ENCODE measurements at regions not wholly inside any gene's neighbourhood (a gene's known extent, or its start where the extent isn't known, plus 50 kb on each side); places are given as distances from the start of the nearest gene placed in this dataset.

DNA sequence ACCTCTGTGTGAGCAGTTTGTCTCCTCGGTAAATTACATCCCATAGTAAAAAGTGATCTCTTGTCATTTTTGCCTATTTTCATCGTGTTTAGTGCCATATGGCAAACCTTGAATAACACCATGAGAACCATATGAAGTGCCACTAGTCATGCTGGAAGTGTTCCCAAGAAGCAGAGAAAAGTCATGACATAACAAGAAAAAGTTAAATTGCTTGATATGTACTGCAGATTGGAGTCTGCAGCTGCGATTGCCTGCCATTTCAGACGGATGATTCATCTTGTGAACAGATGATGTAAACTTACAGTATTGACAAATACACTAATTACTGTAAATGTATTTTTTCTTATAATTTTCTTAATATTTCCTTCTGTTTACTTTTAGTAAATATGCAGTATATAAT, 846.7 kb downstream of the BCL11A start:
- no peak for DNase-seq

DNA sequence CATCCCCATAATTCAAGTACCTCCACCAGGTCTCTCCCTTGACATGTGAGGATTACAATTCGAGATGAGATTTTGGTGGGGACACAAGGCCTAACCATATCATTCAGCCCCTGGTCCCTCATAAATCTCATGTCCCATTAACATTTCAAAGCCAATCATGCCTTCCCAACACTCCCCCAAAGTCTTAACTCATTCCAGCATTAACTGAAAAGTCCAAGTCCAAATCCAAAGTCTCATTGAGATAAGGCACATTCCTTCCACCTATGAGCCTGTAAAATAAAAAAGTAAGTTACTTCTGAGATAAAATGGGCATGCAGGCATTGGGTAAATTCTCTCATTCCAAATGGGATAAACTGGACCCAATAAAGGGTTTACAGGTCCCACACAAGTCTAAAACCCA, 849.7 kb downstream of the BCL11A start:
- DNase-seq, result no peak

DNA sequence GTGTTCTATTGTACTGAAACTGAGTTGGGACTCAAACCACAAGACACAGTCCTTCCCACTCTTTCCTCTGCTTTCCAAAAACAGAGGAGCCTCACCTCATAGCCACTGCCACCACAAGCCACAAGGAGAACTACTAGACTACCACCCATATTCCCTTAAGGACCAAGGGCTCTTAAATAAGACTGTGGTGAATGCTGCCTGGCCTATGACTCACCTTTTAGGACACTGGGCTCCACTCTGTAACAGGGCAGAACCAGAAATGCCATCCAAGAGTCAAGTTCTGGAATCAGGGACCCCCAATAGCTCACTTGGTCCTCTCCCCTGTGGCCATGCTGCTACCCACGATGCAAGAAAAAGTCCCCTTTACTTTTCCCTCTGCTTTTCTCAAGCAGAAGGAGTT, 851.4 kb downstream of the BCL11A start:
- no peak for DNase-seq

DNA sequence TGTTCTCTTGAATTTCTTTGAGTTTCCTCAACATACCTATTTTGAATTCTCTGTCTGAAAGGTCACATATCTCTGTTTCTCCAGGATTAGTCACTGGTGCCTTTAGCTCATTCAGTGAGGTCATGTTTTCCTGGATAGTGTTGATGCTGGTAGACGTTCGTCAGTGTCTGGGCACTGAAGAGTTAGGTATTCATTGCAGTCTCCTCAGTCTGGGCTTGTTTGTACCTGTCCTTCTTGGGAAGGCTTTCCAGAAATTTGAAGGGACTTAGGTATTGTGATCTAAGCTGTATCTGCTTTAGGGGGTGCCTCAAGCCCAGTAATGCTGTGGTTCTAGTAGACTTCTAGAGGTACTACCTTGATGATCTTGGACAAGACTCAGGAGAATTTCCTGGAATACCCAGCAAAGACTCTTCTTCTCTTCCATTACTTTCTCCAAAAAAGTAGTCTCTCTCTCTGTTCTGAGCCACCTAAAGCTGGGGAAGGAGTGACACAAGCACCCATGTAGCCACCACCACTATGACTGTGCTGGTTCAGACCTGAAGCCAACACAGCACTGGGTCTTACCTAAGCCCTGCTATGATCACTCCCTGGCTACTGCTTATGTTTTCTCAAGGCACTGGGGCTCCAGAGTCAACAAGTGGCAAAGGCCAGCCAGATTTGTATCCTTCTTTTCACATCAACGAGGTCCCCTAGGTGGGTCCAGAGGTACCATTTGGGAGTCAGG, 852.0 kb downstream of the BCL11A start:
- no peak for DNase-seq

DNA sequence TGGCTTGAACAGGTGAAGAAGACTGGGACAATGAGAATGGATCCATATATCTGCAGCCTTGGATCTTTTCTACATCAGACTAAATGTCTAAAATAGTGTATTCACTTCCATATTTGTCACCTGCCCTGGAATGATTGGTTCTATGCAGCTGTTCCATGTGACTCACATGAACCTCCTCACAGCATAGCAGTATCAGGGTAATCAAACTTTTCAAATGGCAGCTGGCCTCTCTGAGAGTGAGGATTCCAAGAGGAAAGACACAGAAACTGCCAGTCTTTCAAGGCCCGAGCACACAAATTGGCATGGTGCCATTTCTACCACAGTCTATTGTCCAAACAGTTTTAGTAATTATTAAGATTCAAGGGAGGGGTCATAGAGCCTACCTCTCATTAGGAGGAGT, 859.3 kb downstream of the BCL11A start:
- no peak for DNase-seq

DNA sequence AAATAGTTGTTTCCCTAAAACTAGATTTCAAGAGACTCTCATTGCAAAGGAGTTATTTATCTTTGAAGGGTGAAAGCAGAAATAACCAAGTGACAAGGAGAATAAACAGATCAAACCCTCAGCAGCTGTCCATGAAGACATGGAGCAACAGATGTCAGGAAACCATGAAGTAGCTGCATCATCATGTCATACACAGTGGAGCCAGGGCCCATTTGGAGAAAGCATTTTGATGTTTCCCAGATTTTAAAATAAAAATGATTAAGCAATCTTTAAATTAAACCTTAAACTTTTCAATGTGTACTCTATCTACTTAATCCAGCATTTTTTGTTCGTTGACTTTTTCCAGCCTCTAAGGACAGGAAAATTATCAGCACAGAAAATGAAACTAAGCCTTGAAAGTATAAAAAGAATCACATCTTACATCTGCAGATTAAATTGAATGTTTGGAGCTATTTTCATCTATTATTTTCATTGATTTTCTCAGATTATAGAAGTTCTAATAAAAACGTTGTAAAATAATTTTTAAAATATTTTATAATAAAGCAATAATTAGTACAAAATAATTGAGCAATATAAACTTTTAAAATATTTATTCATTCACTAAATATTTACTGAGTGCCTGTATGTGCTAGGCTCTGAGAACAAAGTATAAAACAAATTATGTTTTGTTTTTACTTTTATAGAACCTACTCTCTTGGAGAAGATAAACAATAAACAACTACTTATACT, 860.1 kb downstream of the BCL11A start:
- no peak for DNase-seq

DNA sequence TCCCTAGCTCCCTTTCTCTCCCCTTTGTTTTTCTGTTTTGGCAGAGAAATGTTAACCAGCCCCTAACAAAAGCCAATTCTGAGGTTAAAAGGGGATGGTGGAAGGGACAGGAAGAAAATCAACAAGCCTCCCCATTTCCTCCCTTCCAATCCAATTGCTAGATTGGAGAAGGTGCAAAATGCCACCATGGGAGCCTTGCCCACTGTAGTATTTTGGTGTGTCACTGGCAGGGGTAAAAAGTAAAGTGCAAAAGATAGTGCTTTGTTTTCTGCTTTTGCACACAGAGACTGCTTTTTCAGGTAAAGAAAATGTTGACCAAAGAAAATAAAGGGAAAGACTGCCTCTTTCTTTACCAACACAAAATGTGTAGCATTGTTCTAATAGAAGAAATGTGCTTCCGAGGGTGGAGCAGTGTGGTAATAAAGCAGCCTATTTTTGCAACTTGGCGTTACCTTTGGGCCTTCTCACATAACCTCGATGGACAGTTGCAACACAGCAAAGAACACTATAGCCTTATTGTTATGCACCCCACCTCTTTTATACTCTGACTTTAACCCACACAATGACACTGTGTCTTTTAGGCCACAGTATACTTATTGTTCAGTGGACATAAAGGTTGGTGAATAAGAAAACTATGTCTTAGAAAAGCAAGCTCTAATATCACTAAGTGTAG, 861.8 kb downstream of the BCL11A start:
- no peak for DNase-seq

DNA sequence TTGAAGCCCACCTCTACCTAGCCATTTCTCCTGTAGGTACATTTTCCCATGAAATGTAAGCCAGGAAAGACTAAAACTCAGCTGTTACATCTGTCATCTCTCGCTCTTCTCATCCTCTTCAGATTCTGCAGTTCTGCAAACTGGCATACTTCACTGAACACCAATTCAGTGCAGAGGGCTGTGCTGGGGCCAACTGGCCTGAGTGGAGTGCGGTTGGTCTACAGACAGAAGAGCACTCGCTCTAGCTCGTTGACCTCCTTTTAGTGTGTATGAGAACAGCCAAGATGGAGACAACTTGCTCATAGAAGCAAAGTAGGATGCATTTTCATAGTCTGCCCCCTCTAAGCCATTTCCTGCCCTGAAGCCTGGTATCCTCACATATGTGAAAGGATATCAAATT, 862.6 kb downstream of the BCL11A start:
- no peak for DNase-seq

DNA sequence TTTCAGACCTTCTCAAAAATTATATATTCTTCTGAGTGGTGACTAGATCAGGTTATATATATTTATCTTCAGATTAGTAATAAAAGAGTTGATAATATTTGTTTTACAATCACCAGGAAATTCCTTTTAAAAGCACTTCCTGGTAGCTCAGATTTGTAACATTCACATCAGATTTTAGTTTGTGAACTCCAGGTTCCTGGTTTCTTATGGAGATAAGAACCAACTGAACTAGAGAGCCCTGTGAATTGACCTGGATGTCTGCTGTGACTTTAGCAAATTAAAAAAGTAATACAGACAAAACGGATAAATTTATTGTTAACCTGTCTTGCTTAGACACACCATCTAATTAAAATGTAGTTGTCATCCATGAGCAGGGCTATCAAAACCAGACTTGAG, 868.7 kb downstream of the BCL11A start:
- no peak for DNase-seq

DNA sequence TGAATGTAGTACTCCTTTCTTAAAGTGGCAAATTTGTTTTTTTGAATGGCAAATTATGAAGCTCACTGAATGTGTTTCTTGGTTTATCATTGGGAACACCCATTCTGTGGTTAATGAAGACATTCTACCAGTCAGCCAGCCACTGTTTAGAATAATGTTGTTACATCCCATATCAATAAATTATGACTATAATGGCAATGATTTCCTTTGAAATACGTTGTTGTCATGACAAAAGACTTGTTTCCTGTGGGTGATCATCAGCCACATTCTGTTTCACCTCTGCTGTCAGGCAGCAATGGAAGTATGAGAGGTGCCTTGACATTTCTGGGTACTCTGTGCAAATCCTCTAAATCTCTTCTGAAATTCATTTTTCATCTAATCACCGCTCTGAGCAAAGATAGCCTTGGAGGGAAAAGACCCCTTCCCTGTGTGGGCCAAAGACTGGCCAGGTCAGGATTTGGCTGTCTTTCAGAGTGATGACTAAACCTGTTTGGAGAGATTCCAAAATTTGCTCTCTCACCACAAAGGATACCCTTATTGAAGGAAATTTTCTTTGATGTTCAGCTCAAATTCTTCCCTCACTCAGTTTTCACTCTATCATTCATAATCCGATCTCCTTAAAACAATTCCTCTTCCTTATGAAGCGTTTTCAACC, 869.2 kb downstream of the BCL11A start:
- DNase-seq, result no peak

DNA sequence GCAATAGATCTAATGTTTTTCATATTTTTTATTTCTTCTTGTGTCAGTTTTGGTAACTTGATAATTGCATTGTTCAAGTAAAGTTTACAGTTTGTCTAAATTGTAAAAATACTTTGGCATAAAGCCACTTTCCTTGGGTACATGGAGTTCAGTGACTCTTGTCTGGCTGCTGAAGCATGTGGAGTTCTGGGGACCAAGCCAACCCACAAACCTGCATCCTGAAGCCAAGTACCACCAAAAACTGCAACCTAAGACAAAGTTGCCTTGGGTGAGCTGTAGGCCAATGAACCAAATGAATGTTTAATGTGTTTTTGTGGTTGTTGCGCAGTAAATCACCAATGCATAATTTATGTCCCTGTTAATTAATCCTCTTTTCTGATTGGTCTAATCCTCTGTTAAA, 872.6 kb downstream of the BCL11A start:
- DNase-seq, result no peak

DNA sequence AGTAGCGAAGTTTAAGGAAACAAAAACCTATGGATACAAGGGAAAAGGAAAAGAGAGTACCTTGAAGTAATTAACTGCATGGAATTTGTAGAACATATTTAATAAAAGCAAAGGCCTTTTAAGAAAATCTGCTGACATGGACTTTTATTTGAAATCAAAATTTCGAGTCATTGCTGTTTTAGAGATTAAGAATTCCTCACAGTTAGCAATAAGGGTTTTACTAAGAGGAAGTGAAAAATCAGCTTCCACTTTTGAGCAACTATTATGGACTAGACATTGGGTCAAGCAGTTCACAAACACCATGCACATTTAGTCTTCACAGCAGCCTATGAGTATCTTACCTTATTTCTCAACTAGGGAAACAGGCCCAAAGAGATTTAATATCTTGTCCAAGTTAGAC, 876.3 kb downstream of the BCL11A start:
- peak; percentile 45 for DNase-seq

DNA sequence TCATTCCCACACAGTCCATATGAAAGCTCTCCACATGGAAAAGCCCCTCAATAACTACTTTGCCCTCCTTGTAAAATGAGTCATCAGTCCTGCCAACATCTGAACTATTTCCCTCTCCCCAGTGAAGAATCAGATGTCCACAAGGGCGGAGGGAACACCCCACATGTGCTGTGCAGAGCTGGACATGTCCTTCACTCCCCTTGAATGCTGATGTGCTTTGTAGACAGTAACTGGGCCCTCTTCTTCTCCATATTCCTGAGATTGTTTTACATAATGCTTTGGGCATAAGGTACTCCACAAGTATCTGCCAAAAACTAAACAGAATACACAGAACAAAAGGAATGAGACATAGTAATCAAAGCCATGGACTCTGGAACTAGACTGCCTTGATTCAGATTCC, 879.4 kb downstream of the BCL11A start:
- no peak for DNase-seq

DNA sequence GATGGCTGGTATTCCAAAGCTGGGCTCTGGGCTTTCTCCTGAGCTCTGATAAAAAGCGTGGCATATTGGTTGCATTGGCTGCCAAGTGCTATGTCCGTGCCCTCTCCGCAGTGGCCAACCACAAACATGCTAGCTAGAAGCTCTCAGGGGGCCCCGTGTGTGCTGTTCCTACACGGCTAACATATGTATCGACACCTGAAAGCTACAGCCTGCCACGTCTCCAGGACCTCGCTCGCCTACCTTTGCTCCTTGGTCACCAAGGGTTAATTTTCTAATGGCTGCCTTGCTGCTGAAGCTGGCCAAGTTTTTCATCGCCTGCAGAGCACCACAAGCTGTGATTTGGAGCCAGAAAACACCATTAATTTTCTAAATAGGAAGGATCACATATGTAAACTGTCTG, 888.4 kb downstream of the BCL11A start:
- no peak for DNase-seq

DNA sequence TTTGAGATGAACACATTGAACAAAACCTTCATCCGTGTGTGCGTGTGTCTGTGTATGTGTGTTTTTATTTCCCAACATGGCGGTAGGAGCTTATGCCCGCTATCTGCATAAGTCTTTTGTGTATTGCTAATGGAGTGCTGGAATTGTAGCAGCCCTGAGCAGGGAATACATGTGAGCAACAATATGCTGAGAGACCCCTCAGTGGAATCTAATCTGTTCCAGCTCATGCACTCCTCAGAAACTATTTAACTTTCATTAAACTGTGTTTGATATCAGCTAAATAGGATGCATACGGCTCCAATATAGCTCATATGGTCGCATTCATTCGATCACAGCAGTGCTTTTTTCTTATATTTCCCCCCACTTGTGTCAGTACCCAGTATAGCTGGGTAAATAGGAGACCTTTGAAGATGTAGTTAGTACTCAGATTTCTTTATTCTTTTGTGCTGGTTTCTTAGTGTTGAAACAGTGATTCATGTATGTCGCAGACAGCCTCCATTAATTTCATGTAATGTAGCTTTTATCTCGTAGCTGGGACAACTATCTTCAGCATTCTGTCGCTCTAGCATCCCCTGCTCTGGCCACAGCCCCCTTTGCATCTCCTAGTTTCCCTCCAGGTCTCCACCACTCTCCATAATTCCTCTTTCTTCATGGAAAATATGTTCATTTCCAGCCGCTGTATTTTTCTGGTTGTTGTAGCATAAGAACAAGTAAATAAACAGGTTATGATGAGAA, 891.2 kb downstream of the BCL11A start:
- no peak for DNase-seq

DNA sequence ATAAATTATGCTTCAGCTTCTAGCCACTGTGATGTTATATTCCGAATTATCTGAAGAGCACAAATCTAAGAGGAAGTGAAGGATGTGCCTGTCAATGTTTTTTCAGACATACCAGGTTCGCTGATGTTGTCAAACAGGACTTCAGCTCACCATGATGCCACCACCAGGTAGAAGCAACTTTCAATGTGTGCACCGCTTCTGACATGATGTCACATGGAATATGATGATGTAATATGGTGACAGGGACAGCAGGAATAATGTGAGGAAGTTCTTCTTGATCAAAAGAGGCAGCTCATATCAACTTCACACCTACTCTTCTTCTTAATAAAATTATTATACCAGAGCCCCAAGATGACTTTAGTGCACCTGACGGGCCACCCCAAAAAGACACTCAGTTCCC, 893.2 kb downstream of the BCL11A start:
- DNase-seq, result no peak

DNA sequence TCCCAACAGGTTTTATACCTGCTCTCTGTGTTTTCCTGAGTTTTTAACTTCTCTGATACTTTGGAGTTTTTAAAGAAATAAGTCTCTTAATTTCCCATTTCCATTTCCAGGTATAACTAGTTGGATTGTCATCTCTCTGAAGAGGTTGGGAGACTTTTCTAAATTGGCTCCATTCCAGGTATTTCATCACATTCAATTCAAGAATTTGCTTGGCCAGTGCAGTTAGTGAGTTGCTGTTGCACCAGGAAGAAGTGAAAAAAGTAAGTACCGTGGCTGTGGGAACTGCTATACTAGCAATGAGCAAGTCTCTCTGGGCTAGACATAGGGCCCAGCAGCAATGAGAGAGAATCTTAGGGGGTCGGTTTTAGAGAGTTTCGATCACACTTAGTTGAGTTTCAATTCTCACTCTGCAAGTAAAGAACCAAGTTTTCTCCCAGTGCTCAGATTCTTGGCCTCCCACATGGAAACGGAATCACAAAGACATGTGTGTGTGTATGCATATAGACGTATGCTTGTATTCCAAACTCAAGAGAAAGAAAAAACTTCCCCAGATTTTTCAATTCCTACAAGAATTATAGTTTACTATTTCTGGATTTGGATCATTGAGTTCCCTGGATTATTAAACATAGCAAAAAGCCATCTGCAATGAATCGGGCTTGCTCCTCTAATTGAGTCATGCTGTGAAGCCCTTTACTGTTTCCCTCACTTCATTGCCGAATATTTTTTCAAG, 894.4 kb downstream of the BCL11A start:
- no peak for DNase-seq

DNA sequence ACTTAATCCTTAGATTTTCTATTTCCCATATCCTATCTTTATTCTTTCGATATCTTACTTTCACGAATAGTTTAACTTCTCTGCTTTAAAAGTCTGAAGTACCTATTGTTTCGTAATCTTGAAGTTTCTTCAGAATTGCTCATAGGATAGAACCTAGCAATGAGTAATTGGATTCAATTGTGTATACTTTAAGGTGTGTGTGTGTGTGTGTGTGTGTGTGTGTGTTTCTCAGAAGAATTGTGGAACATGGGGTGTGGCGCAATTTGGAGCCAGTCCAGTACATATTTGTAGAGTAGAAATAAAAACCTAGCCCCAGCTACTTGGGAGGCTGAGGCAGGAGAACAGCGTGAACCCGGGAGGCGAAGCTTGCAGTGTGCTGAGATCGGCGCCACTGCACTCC, 897.6 kb downstream of the BCL11A start:
- no peak for DNase-seq

DNA sequence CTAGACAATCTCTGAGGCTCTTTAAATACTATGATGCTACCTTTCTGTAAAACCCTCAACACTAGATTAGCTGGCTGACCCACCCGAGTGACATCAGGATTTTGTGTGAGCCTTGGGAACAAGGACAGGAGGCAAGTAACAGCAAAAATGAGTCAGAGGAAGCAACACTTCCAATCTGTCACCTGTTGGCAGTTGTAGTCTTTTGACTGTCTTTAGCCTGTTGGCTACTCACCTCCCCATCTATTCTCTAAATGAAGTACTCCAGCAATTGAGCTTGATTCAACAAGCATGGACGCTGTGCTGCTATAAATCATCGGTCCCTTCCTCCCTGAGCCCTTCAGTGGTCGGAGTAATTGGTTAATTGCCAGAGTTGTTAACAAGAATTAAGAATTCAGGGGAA, 898.7 kb downstream of the BCL11A start:
- DNase-seq, result no peak

DNA sequence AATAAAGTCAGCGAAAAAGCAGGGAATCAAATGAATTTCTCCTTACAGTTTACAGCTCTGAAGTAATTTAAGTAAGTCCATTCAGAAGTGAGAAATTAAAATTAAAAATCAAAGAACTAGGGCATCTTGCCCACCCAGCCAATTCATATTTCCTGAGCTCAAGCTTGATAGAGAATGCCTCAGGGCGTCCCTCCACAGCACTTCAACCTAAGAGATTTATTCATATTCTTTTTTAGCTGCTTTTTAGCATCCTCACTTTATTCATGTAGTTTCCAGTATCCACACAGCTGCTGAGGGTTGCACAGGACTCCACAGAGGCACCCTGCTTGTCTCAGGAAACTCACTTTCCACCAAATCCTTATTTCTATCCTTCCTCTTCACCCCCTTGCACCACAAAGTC, 900.3 kb downstream of the BCL11A start:
- no peak for DNase-seq

DNA sequence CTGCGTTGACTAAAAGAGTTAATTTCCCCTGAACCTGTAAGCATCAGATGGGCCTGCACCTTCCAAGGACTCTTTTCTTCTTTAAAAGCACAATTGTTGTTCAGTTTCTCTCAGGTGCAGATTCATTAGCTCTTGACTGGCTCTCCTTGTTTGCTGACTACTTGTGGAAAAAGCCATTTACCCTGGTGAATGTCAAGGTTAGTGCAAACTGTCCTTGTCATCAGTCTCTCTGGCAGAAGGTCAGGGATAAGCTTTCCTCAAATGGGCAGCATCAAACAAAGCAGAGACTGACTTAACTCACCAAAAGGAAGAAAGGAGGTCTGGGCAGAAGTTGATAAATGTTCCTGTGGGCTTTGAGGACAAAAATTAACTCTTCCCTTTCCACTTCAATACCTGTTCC, 922.7 kb downstream of the BCL11A start:
- DNase-seq, result no peak

DNA sequence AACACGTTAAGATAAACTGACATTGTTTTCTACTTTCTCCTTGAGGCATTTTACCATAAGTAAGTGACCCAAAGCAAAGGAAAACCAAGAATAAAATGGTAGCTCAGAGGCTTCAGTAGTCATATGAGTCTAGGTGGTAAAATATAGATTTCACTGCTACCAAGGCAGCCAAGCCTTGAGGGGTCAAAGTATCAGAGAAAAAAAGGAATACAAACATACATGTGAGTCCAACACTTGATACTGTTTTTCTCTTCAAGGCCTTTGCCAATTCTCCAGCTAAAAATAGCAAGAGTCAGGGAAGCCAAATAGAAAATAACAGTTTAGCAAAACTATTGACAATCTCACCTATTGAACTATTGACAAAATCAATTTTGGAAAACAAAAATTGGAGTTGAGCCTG, 925.9 kb downstream of the BCL11A start:
- no peak for DNase-seq
